ENCODE measurements at regions not wholly inside any gene's neighbourhood (a gene's known extent, or its start where the extent isn't known, plus 50 kb on each side); places are given as distances from the start of the nearest gene placed in this dataset.

- TF ChIP-seq SIN3A (IDR thresholded peaks at IDR 0.05; ENCODE audit: borderline replicate concordance, insufficient read depth, low read length) (no peak), REST (IDR thresholded peaks at IDR 0.05; ENCODE audit: insufficient read depth in 1 of 2, low read depth in 2 of 2, low read length in 2 of 2) (no peak), POLR2AphosphoS5 (IDR thresholded peaks at IDR 0.05; ENCODE audit: low read depth, low read length) (no peak), FOXP2 (optimal IDR thresholded peaks at IDR 0.05; ENCODE audit: borderline replicate concordance, extremely low read depth, extremely low read length, insufficient read depth) (no peak), TAF1 (IDR thresholded peaks at IDR 0.05; ENCODE audit: borderline replicate concordance, insufficient read depth, low read length) (no peak)
Measured at GRCh38 chr6:119655124-119655523, 305.6 kb upstream of the MAN1A1 start.

GRCh38 chr6:119653329-119653728 lies 303.8 kb upstream of the MAN1A1 start:
- TF ChIP-seq POLR2AphosphoS5 (IDR thresholded peaks at IDR 0.05; ENCODE audit: low read depth, low read length) (no peak), FOXP2 (optimal IDR thresholded peaks at IDR 0.05; ENCODE audit: borderline replicate concordance, extremely low read depth, extremely low read length, insufficient read depth) (no peak), TAF1 (IDR thresholded peaks at IDR 0.05; ENCODE audit: borderline replicate concordance, insufficient read depth, low read length) (no peak), SIN3A (IDR thresholded peaks at IDR 0.05; ENCODE audit: borderline replicate concordance, insufficient read depth, low read length) (no peak), REST (IDR thresholded peaks at IDR 0.05; ENCODE audit: insufficient read depth in 1 of 2, low read depth in 2 of 2, low read length in 2 of 2) (no peak)

GRCh38 chr6:119649531-119649930 lies 300.0 kb upstream of the MAN1A1 start:
- no peak for TF ChIP-seq POLR2AphosphoS5 (IDR thresholded peaks at IDR 0.05; ENCODE audit: low read depth, low read length)
- no peak for TF ChIP-seq SIN3A (IDR thresholded peaks at IDR 0.05; ENCODE audit: borderline replicate concordance, insufficient read depth, low read length)
- TF ChIP-seq FOXP2 (optimal IDR thresholded peaks at IDR 0.05; ENCODE audit: borderline replicate concordance, extremely low read depth, extremely low read length, insufficient read depth), result no peak
- TF ChIP-seq TAF1 (IDR thresholded peaks at IDR 0.05; ENCODE audit: borderline replicate concordance, insufficient read depth, low read length), result no peak
- TF ChIP-seq REST (IDR thresholded peaks at IDR 0.05; ENCODE audit: insufficient read depth in 1 of 2, low read depth in 2 of 2, low read length in 2 of 2), result no peak

GRCh38 chr6:119647309-119647708 lies 297.7 kb upstream of the MAN1A1 start:
- TF ChIP-seq REST (IDR thresholded peaks at IDR 0.05; ENCODE audit: insufficient read depth in 1 of 2, low read depth in 2 of 2, low read length in 2 of 2) (no peak), SIN3A (IDR thresholded peaks at IDR 0.05; ENCODE audit: borderline replicate concordance, insufficient read depth, low read length) (no peak), FOXP2 (optimal IDR thresholded peaks at IDR 0.05; ENCODE audit: borderline replicate concordance, extremely low read depth, extremely low read length, insufficient read depth) (no peak), POLR2AphosphoS5 (IDR thresholded peaks at IDR 0.05; ENCODE audit: low read depth, low read length) (no peak), TAF1 (IDR thresholded peaks at IDR 0.05; ENCODE audit: borderline replicate concordance, insufficient read depth, low read length) (no peak)

GRCh38 chr6:119643876-119644275 lies 294.3 kb upstream of the MAN1A1 start:
- no peak for TF ChIP-seq REST (IDR thresholded peaks at IDR 0.05; ENCODE audit: insufficient read depth in 1 of 2, low read depth in 2 of 2, low read length in 2 of 2)
- no peak for TF ChIP-seq TAF1 (IDR thresholded peaks at IDR 0.05; ENCODE audit: borderline replicate concordance, insufficient read depth, low read length)
- no peak for TF ChIP-seq POLR2AphosphoS5 (IDR thresholded peaks at IDR 0.05; ENCODE audit: low read depth, low read length)
- TF ChIP-seq SIN3A (IDR thresholded peaks at IDR 0.05; ENCODE audit: borderline replicate concordance, insufficient read depth, low read length), result no peak
- no peak for TF ChIP-seq FOXP2 (optimal IDR thresholded peaks at IDR 0.05; ENCODE audit: borderline replicate concordance, extremely low read depth, extremely low read length, insufficient read depth)

All from PFSK-1 (cell line).